CD4-positive, alpha-beta T cell treated with Interleukin-6 for 4 hours (primary cell): ENCODE measurements at regions not wholly inside any gene's neighbourhood (a gene's known extent, or its start where the extent isn't known, plus 50 kb on each side); places are given as distances from the start of the nearest gene placed in this dataset.

Experiments used
- DNase-seq: peaks from one replicate; pipeline ENCODE4 v3.0.0-alpha.2; 2020; ENCODE audit warnings: mixed read lengths

GRCh38 chr14:53793790-53794505 is 162.7 kb downstream of the BMP4 start:
- DNase-seq: no peak

DNA sequence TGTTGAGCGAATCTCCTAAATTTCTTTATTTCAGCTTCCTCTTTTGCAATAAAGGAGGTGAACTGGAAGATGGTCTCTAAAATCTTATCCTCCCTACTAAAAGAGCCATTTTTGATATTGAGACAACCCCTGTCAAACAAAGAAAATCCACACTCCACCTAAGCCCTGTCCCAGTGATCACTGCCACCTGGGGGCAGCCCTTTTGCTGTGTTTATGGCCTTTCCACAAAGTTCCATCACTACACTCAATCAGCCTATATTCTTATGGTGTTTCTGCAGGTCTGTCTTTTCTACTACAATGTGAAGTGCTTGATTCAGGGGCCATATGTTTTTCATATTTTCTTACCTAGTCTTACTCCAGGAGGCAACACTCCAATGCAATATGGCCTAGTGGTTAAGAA is 163.7 kb downstream of the BMP4 start:
- DNase-seq: no peak

GRCh38 chr14:53790731-53791500 is 165.7 kb downstream of the BMP4 start:
- no peak for DNase-seq

GRCh38 chr14:53788566-53788965 is 168.1 kb downstream of the BMP4 start:
- DNase-seq: no peak

DNA sequence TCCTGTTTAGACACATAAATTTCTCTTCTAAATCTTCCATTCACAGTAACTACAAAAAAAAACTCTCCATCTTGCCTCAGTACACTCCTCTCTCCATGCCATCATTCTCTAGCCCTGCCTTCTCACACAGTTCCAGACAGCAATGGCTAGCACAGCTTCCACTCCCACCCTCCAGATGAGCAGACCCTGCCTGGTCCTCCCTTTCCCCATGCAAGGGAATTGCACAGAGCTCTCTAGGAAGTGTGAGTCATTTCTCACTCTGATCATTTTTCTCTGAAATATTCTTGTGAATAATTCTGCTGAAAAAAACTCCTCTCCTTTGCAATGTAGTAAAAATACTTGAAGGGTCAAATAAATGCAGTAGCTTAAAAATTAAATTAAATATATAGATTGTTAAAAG is 170.6 kb downstream of the BMP4 start:
- no peak for DNase-seq

GRCh38 chr14:53784688-53785087 is 171.9 kb downstream of the BMP4 start:
- DNase-seq: no peak

DNA sequence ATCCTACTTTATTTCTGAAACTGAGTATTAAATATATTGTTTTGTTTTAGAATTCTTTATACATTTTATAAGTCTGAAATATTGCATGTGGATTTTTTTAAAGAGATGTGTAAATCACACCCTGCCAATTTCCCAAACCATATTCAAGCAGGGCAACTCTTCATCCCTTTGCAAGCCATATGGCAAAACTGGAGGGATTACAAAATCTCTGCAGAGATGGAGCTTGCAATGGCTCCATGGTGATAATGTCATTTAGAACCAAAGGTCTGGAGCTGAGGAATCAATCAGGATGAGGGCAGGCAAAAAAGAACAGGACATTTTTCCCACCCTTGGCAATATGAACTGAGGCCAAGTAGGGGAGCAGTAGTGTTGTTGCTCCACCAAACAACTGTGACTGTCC is 173.4 kb downstream of the BMP4 start:
- DNase-seq: no peak

DNA sequence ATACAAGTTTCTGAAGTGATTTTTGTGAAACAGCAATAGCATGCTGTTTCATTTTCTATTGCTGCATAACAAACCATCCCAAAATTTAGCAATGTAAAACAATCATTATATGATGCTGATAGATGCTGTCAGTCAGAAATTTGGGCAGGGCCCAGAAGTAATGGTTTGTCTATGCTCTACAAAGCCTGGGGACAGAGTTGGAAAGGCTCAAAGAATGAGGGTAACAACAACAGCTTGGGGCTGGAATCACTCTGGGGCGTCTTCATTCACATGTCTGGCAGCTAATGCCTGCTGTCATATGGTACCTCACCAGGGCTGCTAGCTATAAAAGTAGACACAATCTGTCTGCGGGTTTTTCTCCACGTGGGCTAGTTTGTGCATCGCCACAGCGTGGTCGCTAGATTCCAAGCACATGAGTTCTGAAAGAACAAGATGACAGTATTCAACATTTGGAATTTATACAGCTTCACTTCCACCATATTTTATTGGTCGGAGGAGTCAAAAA is 176.5 kb downstream of the BMP4 start:
- DNase-seq: no peak

DNA sequence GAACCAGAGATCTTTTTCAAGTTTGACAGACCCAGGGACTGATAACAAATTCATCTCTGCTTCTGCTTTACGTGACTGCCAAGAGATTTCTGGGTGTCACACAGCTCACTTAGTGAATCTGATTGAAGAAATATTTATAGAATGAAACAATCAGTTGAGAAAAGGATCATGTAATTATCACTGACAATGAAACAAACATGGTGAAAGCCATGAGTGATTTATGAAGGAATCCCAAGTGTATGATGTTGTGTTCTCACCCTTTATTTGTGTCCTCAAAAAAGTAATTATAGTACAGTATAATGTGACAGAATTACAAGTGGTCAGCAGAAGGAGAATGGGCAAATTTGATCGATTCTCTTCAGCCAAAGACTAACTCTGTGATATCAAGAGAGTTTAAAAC is 177.3 kb downstream of the BMP4 start:
- DNase-seq: no peak

DNA sequence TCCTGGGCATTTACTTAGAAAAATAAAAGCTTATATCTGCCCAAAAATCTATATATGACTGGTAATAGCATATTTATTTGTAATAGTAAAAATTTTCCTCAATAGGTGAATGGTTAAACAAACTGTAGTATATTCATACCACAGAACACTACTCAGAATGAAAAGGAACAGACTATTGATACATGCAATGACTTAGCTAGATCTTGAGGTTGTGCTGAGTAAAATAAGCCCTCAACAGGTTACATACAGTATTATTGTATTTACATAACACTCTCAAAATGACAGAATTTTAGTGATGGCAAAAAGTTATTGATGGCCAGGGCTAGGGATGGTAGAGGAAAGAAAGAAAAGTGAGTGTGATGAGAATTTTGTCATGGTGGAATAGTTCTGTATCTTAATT is 178.4 kb downstream of the BMP4 start:
- no peak for DNase-seq

GRCh38 chr14:53772936-53773335 is 183.7 kb downstream of the BMP4 start:
- no peak for DNase-seq

DNA sequence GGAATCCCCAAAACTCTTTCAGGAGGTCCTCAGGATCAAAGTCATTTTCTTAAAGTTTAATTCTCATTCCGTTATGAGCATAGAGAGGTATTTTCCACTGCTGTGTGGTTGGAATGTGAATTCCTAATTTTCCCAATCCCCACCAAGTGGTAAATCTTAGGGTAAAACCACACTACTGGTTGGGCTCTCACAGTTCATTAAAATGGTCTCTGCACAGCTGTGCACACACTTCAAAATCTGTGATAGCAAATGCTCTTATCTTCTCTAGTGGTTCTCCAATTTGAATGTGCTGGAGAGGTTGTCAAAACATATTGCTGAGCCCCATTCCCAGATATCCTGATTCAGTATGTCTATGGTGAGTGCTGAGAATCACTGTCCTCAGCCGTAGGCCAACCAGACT is 189.1 kb downstream of the BMP4 start:
- no peak for DNase-seq

- DNase-seq: no peak
These were observed 190.0 kb downstream of the BMP4 start for GRCh38 chr14:53766601-53767000.

DNA sequence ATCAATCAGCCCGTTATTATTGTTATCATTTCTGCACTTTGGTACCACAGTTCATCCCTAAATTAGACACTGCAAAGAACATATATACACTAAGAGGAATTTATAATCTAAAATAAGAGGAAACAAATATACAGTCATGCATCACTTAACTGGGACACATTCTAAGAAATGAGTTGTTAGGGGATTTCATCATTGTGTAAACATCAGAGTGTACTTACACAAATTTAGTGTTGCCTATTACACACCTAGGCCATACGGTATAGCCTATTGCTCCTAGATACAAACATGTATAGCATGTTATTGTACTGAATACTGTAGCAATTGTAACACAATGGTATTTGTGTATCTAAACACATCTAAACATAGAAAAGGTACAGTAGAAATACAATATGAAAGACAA is 190.5 kb downstream of the BMP4 start:
- no peak for DNase-seq

- no peak for DNase-seq
These were observed 191.8 kb downstream of the BMP4 start for GRCh38 chr14:53764846-53765245.

GRCh38 chr14:53758141-53758540 is 198.5 kb downstream of the BMP4 start:
- DNase-seq: no peak

DNA sequence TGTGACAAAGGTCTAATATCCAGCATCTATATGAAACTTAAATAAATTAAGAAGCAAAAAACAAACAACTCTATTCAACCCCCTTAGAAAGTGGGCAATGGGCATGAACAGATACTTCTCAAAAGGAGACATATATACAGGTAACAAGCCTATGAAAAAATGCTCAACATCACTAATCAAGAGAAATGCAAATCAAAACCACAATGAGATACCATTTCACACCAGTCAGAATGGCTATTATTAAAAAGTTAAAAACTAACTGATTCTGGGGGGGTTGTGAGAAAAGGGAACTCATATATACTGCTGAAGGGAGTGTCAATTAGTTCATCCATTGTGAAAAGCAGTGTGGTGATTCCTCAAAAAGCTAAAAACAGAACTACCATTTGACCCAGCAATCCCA is 198.9 kb downstream of the BMP4 start:
- DNase-seq: no peak

DNA sequence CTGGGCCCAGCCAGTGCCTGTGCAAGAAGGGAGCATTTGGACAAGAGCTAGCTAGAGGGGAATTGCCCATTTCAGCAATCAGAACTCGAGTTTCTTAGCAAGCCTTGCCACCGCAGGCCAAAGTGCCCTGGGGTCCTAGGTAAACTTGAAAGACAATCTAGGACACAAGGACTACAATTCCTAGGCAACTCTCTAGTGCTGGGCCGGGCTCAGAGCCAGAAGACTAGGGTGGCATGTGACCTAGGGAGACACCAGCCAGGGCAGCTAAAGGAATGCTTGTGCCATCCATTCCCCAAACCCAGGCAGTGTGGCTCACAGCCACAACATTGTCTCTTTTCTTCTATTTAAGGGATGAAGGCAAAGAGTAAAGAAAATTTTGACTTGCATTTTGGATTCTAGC is 205.0 kb downstream of the BMP4 start:
- no peak for DNase-seq

- no peak for DNase-seq
These were observed 207.9 kb downstream of the BMP4 start for GRCh38 chr14:53748691-53749090.

DNA sequence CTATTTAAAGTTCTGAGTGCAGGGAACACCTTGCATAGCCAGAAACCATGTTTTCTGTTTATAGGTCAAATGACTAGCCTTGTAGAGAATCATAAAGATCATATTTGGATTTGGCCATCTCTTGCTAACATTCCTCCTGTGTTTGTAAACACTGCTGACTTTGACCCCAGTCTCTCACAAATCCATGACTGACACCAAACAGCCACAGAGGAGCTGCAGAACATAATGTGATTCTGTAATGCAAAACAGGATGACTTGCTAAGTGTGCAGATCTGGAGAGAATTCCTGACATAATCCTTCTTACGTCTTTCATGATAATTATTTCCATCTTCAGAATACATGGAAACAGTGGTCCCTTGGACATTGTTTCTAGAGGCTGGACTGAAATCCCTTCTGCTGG is 211.8 kb downstream of the BMP4 start:
- DNase-seq: no peak

GRCh38 chr14:53743371-53743770 is 213.3 kb downstream of the BMP4 start:
- DNase-seq: no peak

DNA sequence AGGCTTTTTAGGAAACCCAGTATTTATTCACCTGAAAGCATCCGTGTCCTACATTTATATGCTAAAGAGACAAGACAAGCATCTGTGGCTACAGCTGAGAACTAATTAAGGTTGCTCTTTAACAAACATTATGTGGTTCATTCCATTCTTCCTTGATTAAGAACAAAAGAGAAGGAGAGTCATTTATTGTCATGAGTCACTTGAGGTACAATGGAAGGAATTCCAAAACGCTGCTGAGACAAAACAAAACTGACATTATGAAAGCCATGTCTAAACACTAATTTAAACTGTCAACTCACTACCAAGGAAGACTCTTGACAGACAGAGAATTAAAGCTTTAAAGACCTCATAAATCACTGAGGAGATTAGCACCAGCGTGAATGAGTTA is 214.4 kb downstream of the BMP4 start:
- no peak for DNase-seq

- DNase-seq: no peak
These were observed 215.0 kb downstream of the BMP4 start for GRCh38 chr14:53741479-53742232.

DNA sequence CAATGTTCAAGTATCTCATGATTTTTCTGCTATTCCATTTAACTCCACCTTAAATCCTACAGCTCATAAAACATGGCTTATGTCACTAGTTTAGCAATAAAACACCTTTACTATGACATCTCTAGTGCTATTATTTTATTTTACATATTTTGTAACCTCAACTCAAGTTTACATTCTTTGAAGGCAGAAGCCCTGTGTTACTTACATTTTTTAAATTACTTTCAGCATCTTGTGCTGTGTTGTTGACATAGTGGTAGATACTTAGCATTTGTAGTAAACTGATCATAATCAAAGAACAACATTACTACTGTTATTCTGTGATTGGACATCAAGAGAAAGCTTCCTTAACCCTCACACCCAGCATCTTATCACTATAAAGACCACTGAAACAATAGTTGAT is 216.1 kb downstream of the BMP4 start:
- DNase-seq: no peak
